ENCODE measurements at regions not wholly inside any gene's neighbourhood (a gene's known extent, or its start where the extent isn't known, plus 50 kb on each side); places are given as distances from the start of the nearest gene placed in this dataset.
"Not testable (repeated sequence)": the region's sequence is repeated elsewhere in the genome, so short reads cannot be mapped to it uniquely, and the experiment has no call there.

DNA sequence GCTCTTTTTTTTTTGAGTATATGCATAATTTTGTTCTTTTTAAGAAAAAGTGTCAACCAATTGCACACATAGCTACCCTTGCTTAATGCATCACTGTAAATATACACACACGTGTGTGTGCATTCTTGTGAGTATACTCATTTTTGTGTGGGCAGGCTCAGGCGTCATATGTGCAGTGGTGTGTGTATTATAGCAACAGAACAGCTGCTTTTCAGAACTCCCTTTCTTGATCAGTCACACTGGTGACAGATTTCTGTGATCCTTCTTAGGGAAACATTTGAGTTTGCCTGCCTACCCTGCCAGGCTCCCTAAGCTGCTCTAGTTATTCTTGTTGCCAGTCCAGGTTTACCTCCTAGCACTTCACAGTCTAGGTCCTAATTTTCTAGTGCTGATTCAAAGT lies 287.0 kb upstream of the SEMA6A start:
- Histone ChIP-seq H3K27me3 (ENCODE audit: control insufficient read depth, insufficient read depth, low read length) (no peaks in the 10 kb centered on the region), H3K9ac (ENCODE audit: low read length) (no peak overlapping the region), H3K4me1 (ENCODE audit: control insufficient read depth, low read depth, low read length) (peaks cover 47% of the 10 kb centered on the region), H3K4me3 (ENCODE audit: low read length) (no peak overlapping the region), H3K27ac (ENCODE audit: low read length) (no peak overlapping the region), H3K36me3 (ENCODE audit: control insufficient read depth, low read depth, low read length) (no peaks in the 10 kb centered on the region), H3K9me3 (ENCODE audit: control insufficient read depth, low read depth, low read length) (no peaks in the 10 kb centered on the region)

DNA sequence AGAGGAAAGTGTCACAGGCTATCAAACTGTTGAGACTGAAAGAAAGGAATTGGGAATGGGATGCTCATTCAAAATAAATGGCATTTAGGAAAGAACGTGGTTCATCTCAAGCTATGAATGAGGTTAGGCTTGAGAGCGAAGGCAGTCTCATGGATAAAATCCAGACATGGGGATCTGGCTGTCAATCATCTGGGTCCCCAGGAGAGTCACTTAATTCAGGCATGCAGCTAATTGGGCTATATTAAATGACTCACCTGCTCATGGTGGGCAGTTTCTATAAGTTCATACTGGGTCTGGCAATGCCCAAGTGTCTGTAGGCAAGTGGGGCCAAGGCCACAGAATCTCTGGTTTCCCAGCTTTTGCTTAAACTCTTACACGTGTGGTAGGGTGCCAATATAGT lies 286.5 kb upstream of the SEMA6A start:
- Histone ChIP-seq H3K36me3 (ENCODE audit: control insufficient read depth, low read depth, low read length) (no peaks in the 10 kb centered on the region), H3K27ac (ENCODE audit: low read length) (no peak overlapping the region), H3K4me1 (ENCODE audit: control insufficient read depth, low read depth, low read length) (peaks cover 47% of the 10 kb centered on the region), H3K9me3 (ENCODE audit: control insufficient read depth, low read depth, low read length) (no peaks in the 10 kb centered on the region), H3K4me3 (ENCODE audit: low read length) (no peak overlapping the region), H3K9ac (ENCODE audit: low read length) (no peak overlapping the region), H3K27me3 (ENCODE audit: control insufficient read depth, insufficient read depth, low read length) (no peaks in the 10 kb centered on the region)

DNA sequence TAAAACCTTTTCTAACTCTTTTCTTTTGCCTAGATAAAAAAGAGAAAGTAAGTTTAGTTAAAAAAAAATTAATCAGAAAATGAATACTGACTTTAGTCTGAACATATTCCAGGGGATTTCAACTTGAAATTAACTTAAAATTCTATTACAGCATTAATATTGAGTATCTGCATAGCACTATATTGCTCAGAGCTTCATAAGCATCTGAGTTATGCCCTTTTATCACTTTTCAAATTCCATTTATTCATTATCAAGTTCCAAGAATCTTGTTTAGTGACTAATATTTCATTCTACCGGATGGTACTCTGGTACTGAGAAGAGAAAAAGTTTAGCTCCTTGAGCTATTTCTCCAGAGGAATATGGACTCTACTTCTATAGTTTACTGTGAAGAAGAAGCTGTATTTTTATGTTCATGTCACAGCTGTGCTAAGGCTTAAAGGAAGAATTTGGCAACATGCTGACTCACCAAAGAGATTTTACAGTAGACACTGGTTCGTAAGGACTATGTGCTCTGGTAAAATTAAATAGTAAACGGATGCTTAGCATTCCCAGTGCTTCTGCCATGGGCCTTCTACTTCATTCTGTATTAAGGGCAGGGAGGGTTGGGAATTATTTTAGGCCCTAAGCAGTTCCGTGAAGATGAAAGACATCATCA lies 285.2 kb upstream of the SEMA6A start:
- H3K9ac ChIP-seq (ENCODE audit: low read length) = no peak overlapping the region
- no peaks in the 10 kb centered on the region for H3K36me3 ChIP-seq (ENCODE audit: control insufficient read depth, low read depth, low read length)
- H3K4me1 ChIP-seq (ENCODE audit: control insufficient read depth, low read depth, low read length) = peaks cover 40% of the 10 kb centered on the region
- H3K4me3 ChIP-seq (ENCODE audit: low read length) = no peak overlapping the region
- H3K27ac ChIP-seq (ENCODE audit: low read length) = no peak overlapping the region
- no peaks in the 10 kb centered on the region for H3K27me3 ChIP-seq (ENCODE audit: control insufficient read depth, insufficient read depth, low read length)
- H3K9me3 ChIP-seq (ENCODE audit: control insufficient read depth, low read depth, low read length) = no peaks in the 10 kb centered on the region

DNA sequence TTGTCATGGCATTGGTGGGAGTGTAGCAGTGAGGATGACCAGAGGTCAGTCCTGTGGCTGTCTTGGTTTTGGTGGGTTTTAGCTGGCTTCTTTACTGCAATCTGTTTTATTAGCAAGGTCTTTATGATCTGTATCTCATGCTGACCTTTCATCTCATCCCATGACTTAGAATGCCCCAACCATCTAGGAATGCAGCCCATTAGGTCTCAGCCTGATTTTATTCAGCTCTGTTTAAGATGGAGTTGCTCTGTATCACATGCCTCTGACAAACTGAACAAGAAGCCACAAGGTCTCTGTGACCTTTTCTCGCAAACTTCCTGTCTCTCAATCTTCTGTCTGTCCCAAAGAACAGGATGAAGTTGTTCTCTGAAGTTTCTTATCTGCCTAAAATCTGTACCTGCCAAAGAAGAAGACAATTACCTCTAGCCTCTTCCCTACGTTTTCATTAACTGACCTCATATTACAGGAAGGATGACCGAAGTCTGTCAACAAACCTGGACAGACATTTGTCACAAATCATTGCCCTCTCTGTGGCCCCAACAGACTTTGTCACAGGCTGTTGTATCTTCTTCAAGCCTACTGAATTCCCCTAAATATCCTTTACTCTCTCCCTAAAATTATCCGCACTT lies 284.2 kb upstream of the SEMA6A start:
- Histone ChIP-seq H3K4me3 (ENCODE audit: low read length) (no peak overlapping the region), H3K36me3 (ENCODE audit: control insufficient read depth, low read depth, low read length) (no peaks in the 10 kb centered on the region), H3K27ac (ENCODE audit: low read length) (no peak overlapping the region), H3K9me3 (ENCODE audit: control insufficient read depth, low read depth, low read length) (no peaks in the 10 kb centered on the region), H3K9ac (ENCODE audit: low read length) (no peak overlapping the region), H3K27me3 (ENCODE audit: control insufficient read depth, insufficient read depth, low read length) (no peaks in the 10 kb centered on the region), H3K4me1 (ENCODE audit: control insufficient read depth, low read depth, low read length) (peaks cover 36% of the 10 kb centered on the region)

DNA sequence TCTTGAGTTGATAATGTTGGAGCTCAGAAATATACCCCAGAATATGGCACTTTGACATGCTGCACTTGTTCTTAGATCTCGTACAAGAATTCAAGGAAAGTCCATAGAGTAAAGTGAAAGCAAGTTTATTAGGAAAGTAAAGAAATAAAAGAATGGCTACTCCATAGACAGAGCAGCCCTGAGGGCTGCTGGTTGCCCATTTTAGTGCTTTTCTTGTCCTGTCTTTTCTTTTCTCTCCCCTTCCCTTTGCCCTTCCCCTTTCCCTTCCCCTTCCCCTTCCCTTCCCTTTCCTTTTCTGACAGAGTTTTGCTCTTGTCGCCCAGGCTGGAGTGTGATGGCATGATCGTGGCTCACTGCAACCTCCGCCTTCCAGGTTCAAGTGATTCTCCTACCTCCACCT lies 283.4 kb upstream of the SEMA6A start:
- not testable (repeated sequence) for H3K27me3 ChIP-seq (ENCODE audit: control insufficient read depth, insufficient read depth, low read length); H3K9ac ChIP-seq (ENCODE audit: low read length); H3K4me3 ChIP-seq (ENCODE audit: low read length); H3K36me3 ChIP-seq (ENCODE audit: control insufficient read depth, low read depth, low read length); H3K9me3 ChIP-seq (ENCODE audit: control insufficient read depth, low read depth, low read length); H3K27ac ChIP-seq (ENCODE audit: low read length)
- peaks cover 28% of the 10 kb centered on the region for H3K4me1 ChIP-seq (ENCODE audit: control insufficient read depth, low read depth, low read length)

DNA sequence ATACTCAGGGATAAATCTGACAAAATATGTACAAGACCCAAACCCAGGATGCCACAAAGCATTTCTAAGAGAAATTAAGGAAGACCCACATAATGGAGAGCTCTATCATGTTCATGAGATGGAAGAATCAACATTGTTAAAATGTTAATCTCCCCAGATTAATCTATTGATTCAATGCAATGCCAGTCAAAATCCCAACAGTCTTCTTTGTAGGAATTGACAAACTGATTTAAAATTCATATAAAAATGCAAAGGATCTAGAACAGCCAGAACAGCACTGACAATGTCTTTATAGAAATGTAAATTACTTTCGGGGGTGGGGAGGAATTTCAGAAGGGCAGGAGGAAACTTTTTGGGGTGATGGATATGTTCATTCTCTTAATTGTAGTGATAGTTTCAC lies 281.6 kb upstream of the SEMA6A start:
- no peak overlapping the region for H3K9ac ChIP-seq (ENCODE audit: low read length)
- no peak overlapping the region for H3K27ac ChIP-seq (ENCODE audit: low read length)
- no peaks in the 10 kb centered on the region for H3K9me3 ChIP-seq (ENCODE audit: control insufficient read depth, low read depth, low read length)
- H3K36me3 ChIP-seq (ENCODE audit: control insufficient read depth, low read depth, low read length) = no peaks in the 10 kb centered on the region
- no peaks in the 10 kb centered on the region for H3K27me3 ChIP-seq (ENCODE audit: control insufficient read depth, insufficient read depth, low read length)
- H3K4me1 ChIP-seq (ENCODE audit: control insufficient read depth, low read depth, low read length) = peaks cover 24% of the 10 kb centered on the region
- no peak overlapping the region for H3K4me3 ChIP-seq (ENCODE audit: low read length)

DNA sequence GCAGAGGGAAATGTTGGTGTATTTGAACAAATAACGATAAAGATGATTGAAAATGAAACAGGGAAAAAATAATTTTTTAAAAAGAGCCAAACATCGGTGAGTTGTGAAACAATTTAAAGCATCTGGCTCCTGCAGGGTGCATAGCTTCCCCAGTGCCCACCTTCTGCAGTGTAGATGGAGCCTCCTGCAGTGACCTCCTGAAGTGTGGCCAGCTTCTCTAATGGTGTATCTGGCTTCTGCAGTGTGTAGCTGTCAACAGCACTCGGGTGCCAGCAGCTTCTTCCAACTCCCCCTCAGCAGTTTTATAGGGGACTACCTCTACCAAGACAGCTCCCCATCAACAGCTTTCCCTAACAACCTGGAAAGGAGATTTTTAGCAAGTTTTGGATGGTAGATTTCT lies 279.4 kb upstream of the SEMA6A start:
- Histone ChIP-seq H3K4me1 (ENCODE audit: control insufficient read depth, low read depth, low read length) (peaks cover 24% of the 10 kb centered on the region), H3K9ac (ENCODE audit: low read length) (no peak overlapping the region), H3K9me3 (ENCODE audit: control insufficient read depth, low read depth, low read length) (no peaks in the 10 kb centered on the region), H3K36me3 (ENCODE audit: control insufficient read depth, low read depth, low read length) (no peaks in the 10 kb centered on the region), H3K27ac (ENCODE audit: low read length) (no peak overlapping the region), H3K4me3 (ENCODE audit: low read length) (no peak overlapping the region), H3K27me3 (ENCODE audit: control insufficient read depth, insufficient read depth, low read length) (no peaks in the 10 kb centered on the region)

DNA sequence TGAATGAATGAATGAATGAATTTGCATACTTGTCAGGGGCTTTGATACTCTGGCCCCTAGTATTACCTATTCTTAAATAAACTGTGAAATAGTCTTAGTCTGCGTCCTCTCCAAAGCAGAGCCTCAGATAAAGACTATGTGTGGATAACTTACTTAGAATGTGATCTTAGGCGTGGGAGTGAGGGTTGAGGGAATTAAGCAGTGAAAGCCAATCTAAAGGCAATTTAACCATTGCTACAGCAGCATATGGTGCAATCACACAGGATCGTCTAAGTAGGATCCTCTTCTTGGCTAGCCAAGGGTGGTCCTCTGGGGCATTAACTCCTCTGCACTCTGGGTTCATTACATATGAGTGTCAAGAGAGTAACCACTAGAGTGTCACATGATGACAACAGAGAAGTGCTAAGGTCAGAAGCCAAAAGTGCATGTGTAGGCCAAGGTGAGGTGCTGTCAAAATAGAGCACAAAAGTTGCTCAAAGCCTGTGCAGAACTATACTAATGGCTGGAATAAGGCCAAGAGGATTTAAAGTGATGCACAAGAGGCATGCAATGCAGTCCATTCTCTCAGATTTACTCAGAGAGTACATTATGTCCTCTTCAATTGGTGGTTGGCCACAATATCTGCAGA lies 274.4 kb upstream of the SEMA6A start:
- no peaks in the 10 kb centered on the region for H3K36me3 ChIP-seq (ENCODE audit: control insufficient read depth, low read depth, low read length)
- no peak overlapping the region for H3K27ac ChIP-seq (ENCODE audit: low read length)
- no peak overlapping the region for H3K9ac ChIP-seq (ENCODE audit: low read length)
- H3K4me1 ChIP-seq (ENCODE audit: control insufficient read depth, low read depth, low read length) = peaks cover 1% of the 10 kb centered on the region
- no peaks in the 10 kb centered on the region for H3K9me3 ChIP-seq (ENCODE audit: control insufficient read depth, low read depth, low read length)
- no peak overlapping the region for H3K4me3 ChIP-seq (ENCODE audit: low read length)
- no peaks in the 10 kb centered on the region for H3K27me3 ChIP-seq (ENCODE audit: control insufficient read depth, insufficient read depth, low read length)

DNA sequence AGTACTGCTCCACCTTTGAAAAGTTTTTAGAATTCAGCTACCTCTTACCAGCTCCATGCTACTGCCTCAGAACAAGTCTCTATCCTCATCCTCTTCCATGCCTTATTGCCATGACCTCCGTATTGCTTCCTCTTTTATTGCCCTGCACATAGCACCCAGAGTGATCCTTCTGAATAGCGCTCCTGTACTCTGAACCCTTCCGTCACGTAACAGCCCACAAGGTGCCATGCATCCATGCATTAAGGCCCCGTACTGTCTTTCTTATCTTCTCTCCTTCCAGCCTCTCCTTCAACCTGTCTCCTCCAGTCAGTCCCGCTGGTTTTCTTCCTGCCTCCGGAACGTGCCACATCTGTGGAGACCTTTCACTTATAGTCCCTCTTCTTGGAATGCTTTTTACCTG lies 273.3 kb upstream of the SEMA6A start:
- H3K4me1 ChIP-seq (ENCODE audit: control insufficient read depth, low read depth, low read length) = no peaks in the 10 kb centered on the region
- no peaks in the 10 kb centered on the region for H3K9me3 ChIP-seq (ENCODE audit: control insufficient read depth, low read depth, low read length)
- H3K27me3 ChIP-seq (ENCODE audit: control insufficient read depth, insufficient read depth, low read length) = no peaks in the 10 kb centered on the region
- H3K4me3 ChIP-seq (ENCODE audit: low read length) = no peak overlapping the region
- no peak overlapping the region for H3K27ac ChIP-seq (ENCODE audit: low read length)
- no peak overlapping the region for H3K9ac ChIP-seq (ENCODE audit: low read length)
- H3K36me3 ChIP-seq (ENCODE audit: control insufficient read depth, low read depth, low read length) = no peaks in the 10 kb centered on the region

DNA sequence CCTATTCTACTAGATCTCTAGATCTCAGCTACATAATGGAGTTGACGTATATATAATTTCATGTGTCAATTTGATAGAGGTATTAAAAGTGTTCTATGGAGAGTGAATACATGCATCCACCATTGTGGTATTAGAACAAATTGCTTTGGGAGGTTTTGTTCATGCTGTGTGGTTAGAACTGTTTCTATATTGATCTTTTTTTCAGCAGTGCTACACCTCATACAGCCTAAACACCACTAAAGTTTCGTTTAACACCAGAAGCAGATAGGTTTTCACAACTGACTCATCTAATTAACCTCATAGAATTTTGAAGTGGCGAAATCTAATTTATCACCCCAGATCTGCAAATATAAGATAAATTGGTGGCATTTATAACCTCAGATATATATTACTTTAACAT lies 269.4 kb upstream of the SEMA6A start:
- H3K4me1 ChIP-seq (ENCODE audit: control insufficient read depth, low read depth, low read length) = no peaks in the 10 kb centered on the region
- no peaks in the 10 kb centered on the region for H3K27me3 ChIP-seq (ENCODE audit: control insufficient read depth, insufficient read depth, low read length)
- no peaks in the 10 kb centered on the region for H3K36me3 ChIP-seq (ENCODE audit: control insufficient read depth, low read depth, low read length)
- no peak overlapping the region for H3K9ac ChIP-seq (ENCODE audit: low read length)
- H3K27ac ChIP-seq (ENCODE audit: low read length) = no peak overlapping the region
- H3K4me3 ChIP-seq (ENCODE audit: low read length) = no peak overlapping the region
- no peaks in the 10 kb centered on the region for H3K9me3 ChIP-seq (ENCODE audit: control insufficient read depth, low read depth, low read length)

DNA sequence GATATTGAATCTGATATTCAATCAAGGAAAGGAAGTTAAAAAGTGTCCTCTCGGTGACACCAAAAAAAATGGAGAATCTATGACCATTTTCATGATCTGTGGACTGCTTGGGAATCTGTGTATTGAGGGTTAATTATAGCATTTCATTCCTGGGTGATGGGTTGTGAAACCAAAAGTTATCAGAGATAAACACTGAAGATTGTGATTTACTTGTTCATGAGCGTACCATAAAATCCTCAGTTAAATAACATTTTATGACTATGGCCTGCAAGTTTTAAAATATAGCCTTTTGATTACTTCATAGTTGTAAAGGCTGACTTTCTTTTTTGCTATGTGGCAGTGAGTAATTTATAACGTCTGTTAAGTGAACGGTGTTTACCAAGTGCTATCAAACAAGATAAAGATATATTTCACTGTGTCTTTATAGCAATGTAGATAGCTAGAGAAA lies 267.9 kb upstream of the SEMA6A start:
- Histone ChIP-seq H3K4me3 (ENCODE audit: low read length) (no peak overlapping the region), H3K36me3 (ENCODE audit: control insufficient read depth, low read depth, low read length) (no peaks in the 10 kb centered on the region), H3K9ac (ENCODE audit: low read length) (no peak overlapping the region), H3K27me3 (ENCODE audit: control insufficient read depth, insufficient read depth, low read length) (no peaks in the 10 kb centered on the region), H3K9me3 (ENCODE audit: control insufficient read depth, low read depth, low read length) (no peaks in the 10 kb centered on the region), H3K4me1 (ENCODE audit: control insufficient read depth, low read depth, low read length) (no peaks in the 10 kb centered on the region), H3K27ac (ENCODE audit: low read length) (no peak overlapping the region)

DNA sequence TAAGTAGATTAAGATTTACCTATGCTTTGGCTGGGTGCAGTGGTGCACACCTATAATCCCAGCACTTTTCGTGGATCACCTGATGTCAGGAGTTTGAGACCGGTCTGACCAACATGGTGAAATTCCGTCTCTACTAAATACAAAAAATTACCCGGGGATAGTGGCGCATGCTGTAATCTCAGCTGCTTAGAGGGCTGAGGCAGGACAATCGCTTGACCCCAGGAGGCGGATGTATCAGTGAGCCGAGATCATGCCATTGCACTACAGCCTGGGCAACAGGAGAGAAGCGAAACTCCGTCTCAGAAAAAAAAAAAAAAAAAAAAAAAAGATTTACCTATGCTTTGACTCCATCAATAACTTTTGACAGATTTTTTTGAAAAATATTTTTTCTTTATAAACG lies 267.1 kb upstream of the SEMA6A start:
- Histone ChIP-seq H3K36me3 (ENCODE audit: control insufficient read depth, low read depth, low read length) (no peaks in the 10 kb centered on the region), H3K4me3 (ENCODE audit: low read length) (no peak overlapping the region), H3K27me3 (ENCODE audit: control insufficient read depth, insufficient read depth, low read length) (no peaks in the 10 kb centered on the region), H3K4me1 (ENCODE audit: control insufficient read depth, low read depth, low read length) (no peaks in the 10 kb centered on the region), H3K27ac (ENCODE audit: low read length) (no peak overlapping the region), H3K9ac (ENCODE audit: low read length) (no peak overlapping the region), H3K9me3 (ENCODE audit: control insufficient read depth, low read depth, low read length) (no peaks in the 10 kb centered on the region)
